ENCODE measurements at regions not wholly inside any gene's neighbourhood (a gene's known extent, or its start where the extent isn't known, plus 50 kb on each side); places are given as distances from the start of the nearest gene placed in this dataset.

DNA sequence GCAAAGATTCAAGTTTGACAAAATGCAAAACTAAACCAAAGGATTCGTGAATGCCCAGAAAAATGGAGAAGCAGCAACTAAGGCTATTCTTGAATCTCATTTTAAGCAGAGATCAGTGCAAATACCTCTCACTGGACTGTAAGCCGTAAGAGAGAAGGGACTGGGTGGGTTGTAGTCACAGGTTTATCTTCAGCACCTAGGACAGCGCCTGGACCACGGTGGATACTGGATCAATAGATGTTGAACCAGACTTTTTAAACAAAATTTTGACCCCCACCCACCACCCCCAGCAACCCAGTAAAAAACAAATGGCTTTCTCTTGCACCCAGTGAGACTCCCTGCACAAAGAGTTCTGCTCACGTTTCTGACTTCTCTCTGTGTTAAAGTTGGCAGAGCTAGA lies 347.1 kb downstream of the AJAP1 start:
- TF ChIP-seq EZH2phosphoT487 (IDR thresholded peaks at IDR 0.05; ENCODE audit: borderline replicate concordance, low read length) (no peak), EZH2 (IDR thresholded peaks at IDR 0.05; ENCODE audit: low read length, unreplicated experiment) (no peak)
- TF ChIP-seq, protein P1, sequence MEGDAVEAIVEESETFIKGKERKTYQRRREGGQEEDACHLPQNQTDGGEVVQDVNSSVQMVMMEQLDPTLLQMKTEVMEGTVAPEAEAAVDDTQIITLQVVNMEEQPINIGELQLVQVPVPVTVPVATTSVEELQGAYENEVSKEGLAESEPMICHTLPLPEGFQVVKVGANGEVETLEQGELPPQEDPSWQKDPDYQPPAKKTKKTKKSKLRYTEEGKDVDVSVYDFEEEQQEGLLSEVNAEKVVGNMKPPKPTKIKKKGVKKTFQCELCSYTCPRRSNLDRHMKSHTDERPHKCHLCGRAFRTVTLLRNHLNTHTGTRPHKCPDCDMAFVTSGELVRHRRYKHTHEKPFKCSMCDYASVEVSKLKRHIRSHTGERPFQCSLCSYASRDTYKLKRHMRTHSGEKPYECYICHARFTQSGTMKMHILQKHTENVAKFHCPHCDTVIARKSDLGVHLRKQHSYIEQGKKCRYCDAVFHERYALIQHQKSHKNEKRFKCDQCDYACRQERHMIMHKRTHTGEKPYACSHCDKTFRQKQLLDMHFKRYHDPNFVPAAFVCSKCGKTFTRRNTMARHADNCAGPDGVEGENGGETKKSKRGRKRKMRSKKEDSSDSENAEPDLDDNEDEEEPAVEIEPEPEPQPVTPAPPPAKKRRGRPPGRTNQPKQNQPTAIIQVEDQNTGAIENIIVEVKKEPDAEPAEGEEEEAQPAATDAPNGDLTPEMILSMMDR (conservative IDR thresholded peaks at IDR 0.05; ENCODE audit: low read depth, low read length) = no peak
- peaks cover 8% of the 10 kb centered on the region; the same call in 1 of the 2 replicates for H3K9me3 ChIP-seq (ENCODE audit: low read length)
- H3K27ac ChIP-seq (ENCODE audit: low read length) = no peak overlapping the region
- H3F3A ChIP-seq (ENCODE audit: low read length, unreplicated experiment) = no peaks in the 10 kb centered on the region
- H3K4me2 ChIP-seq (ENCODE audit: low read length) = no peak overlapping the region
- ATAC-seq (no peak), DNase-seq (no peak)
- ChIA-PET CTCF (no interaction called here), POLR2A (ENCODE audit: unreplicated experiment) (no interaction called here)
- H2AFZ ChIP-seq (ENCODE audit: low read length) = no peak overlapping the region
- H3K27me3 ChIP-seq (ENCODE audit: low read length) = no peaks in the 10 kb centered on the region
- H3K79me2 ChIP-seq (ENCODE audit: low read length) = no peaks in the 10 kb centered on the region
- BruUV-seq (replicated peaks) = no TSS peak
- no peaks in the 10 kb centered on the region for H4K20me1 ChIP-seq (ENCODE audit: low read length)
- no peaks in the 10 kb centered on the region for H3K36me3 ChIP-seq (ENCODE audit: low read depth, low read length)
- H3K4me3 ChIP-seq (ENCODE audit: low read length) = no peak overlapping the region
- no peak overlapping the region for H3K9ac ChIP-seq (ENCODE audit: low read length)
- intact Hi-C loops (cut with micrococcal nuclease) = no loop called here
- no peaks in the 10 kb centered on the region for H3K4me1 ChIP-seq (ENCODE audit: insufficient read depth, low read length)
- H3K9me2 ChIP-seq (replicated peaks; ENCODE audit: low read length) = no peaks in the 10 kb centered on the region

DNA sequence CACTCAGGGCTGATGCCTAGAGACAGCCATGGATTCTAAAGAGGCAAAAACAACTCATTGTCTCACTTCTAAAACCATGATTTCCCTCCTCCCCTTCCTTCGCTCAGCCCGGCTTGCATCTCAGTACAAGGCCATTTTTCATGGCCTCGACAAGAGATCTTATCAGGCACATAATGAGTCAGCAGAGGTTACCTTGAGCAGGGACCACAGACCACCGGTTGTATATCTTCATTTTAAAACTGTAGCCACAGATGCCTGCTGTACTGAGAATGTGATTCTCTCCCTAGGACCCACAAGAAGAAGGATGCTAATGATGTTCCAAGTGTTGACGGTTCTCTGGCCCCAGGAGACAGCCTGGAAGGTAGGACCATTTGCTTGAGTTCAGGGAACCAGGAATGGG lies 331.9 kb downstream of the AJAP1 start:
- no peak overlapping the region for H3K9ac ChIP-seq (ENCODE audit: low read length)
- TF ChIP-seq, protein P1 (conservative IDR thresholded peaks at IDR 0.05; ENCODE audit: low read depth, low read length) = no peak
- TF ChIP-seq EZH2 (IDR thresholded peaks at IDR 0.05; ENCODE audit: low read length, unreplicated experiment) (no peak), EZH2phosphoT487 (IDR thresholded peaks at IDR 0.05; ENCODE audit: borderline replicate concordance, low read length) (no peak)
- H3K27ac ChIP-seq (ENCODE audit: low read length) = no peak overlapping the region
- H3F3A ChIP-seq (ENCODE audit: low read length, unreplicated experiment) = no peaks in the 10 kb centered on the region
- no peaks in the 10 kb centered on the region for H3K79me2 ChIP-seq (ENCODE audit: low read length)
- H3K9me3 ChIP-seq (ENCODE audit: low read length) = no peaks in the 10 kb centered on the region; the same call in 1 of the 2 replicates
- no peaks in the 10 kb centered on the region for H4K20me1 ChIP-seq (ENCODE audit: low read length)
- peaks cover 28% of the 10 kb centered on the region for H3K27me3 ChIP-seq (ENCODE audit: low read length)
- ChIA-PET POLR2A (ENCODE audit: unreplicated experiment) (no interaction called here), CTCF (no interaction called here)
- no peaks in the 10 kb centered on the region for H3K4me1 ChIP-seq (ENCODE audit: insufficient read depth, low read length)
- no TSS peak for BruUV-seq (replicated peaks)
- no peak overlapping the region for H3K4me3 ChIP-seq (ENCODE audit: low read length)
- no peak for ATAC-seq
- H3K9me2 ChIP-seq (replicated peaks; ENCODE audit: low read length) = no peaks in the 10 kb centered on the region
- intact Hi-C loops (cut with micrococcal nuclease) = no loop called here
- DNase-seq = no peak
- H2AFZ ChIP-seq (ENCODE audit: low read length) = no peak overlapping the region
- no peak overlapping the region for H3K4me2 ChIP-seq (ENCODE audit: low read length)
- no peaks in the 10 kb centered on the region for H3K36me3 ChIP-seq (ENCODE audit: low read depth, low read length)

DNA sequence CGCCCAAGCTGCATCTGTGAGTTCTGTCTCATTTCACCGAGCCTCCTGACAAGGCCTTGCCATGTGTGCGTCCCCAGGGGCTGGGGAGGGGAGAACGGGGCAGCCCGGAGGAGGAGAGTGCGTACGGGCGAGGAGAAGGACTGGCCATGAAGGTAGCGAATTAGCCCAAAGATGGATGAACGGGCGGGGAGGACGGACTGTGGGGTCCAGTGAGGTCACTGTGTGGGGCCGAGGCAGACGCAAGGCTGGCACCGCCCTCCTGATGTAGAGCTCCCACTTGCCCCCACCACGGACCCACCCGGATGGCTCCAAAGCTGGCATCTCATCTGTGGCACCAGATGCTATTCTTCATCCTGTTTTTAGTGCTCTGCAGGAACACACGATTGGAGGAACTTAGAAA lies 330.4 kb downstream of the AJAP1 start:
- Histone ChIP-seq H3K4me1 (ENCODE audit: insufficient read depth, low read length) (no peaks in the 10 kb centered on the region), H2AFZ (ENCODE audit: low read length) (no peak overlapping the region), H3K9ac (ENCODE audit: low read length) (no peak overlapping the region), H3K4me3 (ENCODE audit: low read length) (no peak overlapping the region), H3K9me3 (ENCODE audit: low read length) (no peaks in the 10 kb centered on the region; the same call in 1 of the 2 replicates), H3K4me2 (ENCODE audit: low read length) (no peak overlapping the region), H3K27ac (ENCODE audit: low read length) (no peak overlapping the region), H3K36me3 (ENCODE audit: low read depth, low read length) (no peaks in the 10 kb centered on the region), H3K9me2 (replicated peaks; ENCODE audit: low read length) (no peaks in the 10 kb centered on the region), H3F3A (ENCODE audit: low read length, unreplicated experiment) (no peaks in the 10 kb centered on the region), H4K20me1 (ENCODE audit: low read length) (no peaks in the 10 kb centered on the region), H3K79me2 (ENCODE audit: low read length) (no peaks in the 10 kb centered on the region), H3K27me3 (ENCODE audit: low read length) (peaks cover 28% of the 10 kb centered on the region)
- no peak for DNase-seq
- CTCF ChIA-PET = no interaction called here
- POLR2A ChIA-PET (ENCODE audit: unreplicated experiment) = no interaction called here
- ATAC-seq = no peak
- BruUV-seq (replicated peaks) = no TSS peak
- TF ChIP-seq EZH2 (IDR thresholded peaks at IDR 0.05; ENCODE audit: low read length, unreplicated experiment) (no peak), EZH2phosphoT487 (IDR thresholded peaks at IDR 0.05; ENCODE audit: borderline replicate concordance, low read length) (no peak)
- TF ChIP-seq, protein P1 (conservative IDR thresholded peaks at IDR 0.05; ENCODE audit: low read depth, low read length) = no peak
- intact Hi-C loops (cut with micrococcal nuclease) = no loop called here
